ENCODE measurements at regions not wholly inside any gene's neighbourhood (a gene's known extent, or its start where the extent isn't known, plus 50 kb on each side); places are given as distances from the start of the nearest gene placed in this dataset.
A peak's percentile ranks its signal among the peaks of the same experiment; 100 is the strongest.

- peak; percentile 56 for DNase-seq
Measured at GRCh38 chr2:126527836-126528490, 128.0 kb upstream of the GYPC start.

- no peak for DNase-seq
Measured at GRCh38 chr2:126531029-126531428, 124.9 kb upstream of the GYPC start.

GRCh38 chr2:126534478-126534877 lies 121.5 kb upstream of the GYPC start:
- no peak for DNase-seq

- no peak for DNase-seq
Measured at GRCh38 chr2:126535408-126535807, 120.5 kb upstream of the GYPC start.

GRCh38 chr2:126536605-126537200 lies 119.3 kb upstream of the GYPC start:
- no peak for DNase-seq

GRCh38 chr2:126539101-126539500 lies 116.9 kb upstream of the GYPC start:
- no peak for DNase-seq

GRCh38 chr2:126542247-126542646 lies 113.7 kb upstream of the GYPC start:
- no peak for DNase-seq

GRCh38 chr2:126543081-126543480 lies 112.9 kb upstream of the GYPC start:
- no peak for DNase-seq

- DNase-seq, result no peak
Measured at GRCh38 chr2:126558029-126558428, 97.9 kb upstream of the GYPC start.

- no peak for DNase-seq
Measured at GRCh38 chr2:126568734-126569133, 87.2 kb upstream of the GYPC start.

GRCh38 chr2:126571403-126571802 lies 84.6 kb upstream of the GYPC start:
- no peak for DNase-seq

- no peak for DNase-seq
Measured at GRCh38 chr2:126575631-126576030, 80.3 kb upstream of the GYPC start.

GRCh38 chr2:126579868-126580267 lies 76.1 kb upstream of the GYPC start:
- DNase-seq, result no peak

- DNase-seq, result no peak
Measured at GRCh38 chr2:126586317-126586716, 69.6 kb upstream of the GYPC start.

GRCh38 chr2:126599062-126599461 lies 56.9 kb upstream of the GYPC start:
- DNase-seq, result no peak

- DNase-seq, result no peak
Measured at GRCh38 chr2:126600742-126601141, 55.2 kb upstream of the GYPC start.

- no peak for DNase-seq
Measured at GRCh38 chr2:126602334-126602733, 53.6 kb upstream of the GYPC start.

All from activated T-cell treated with anti-CD3 and anti-CD28 coated beads for 4 hours (primary cell).